GM12865 (cell line): ENCODE measurements at regions not wholly inside any gene's neighbourhood (a gene's known extent, or its start where the extent isn't known, plus 50 kb on each side); places are given as distances from the start of the nearest gene placed in this dataset.

Source experiments
- DNase-seq: peaks from one replicate; pipeline ENCODE4 v3.0.0; 2010; ENCODE audit warnings: low read depth
- H3K4me3 ChIP-seq: 2 replicates; pipeline ENCODE4 v1.5.1; 2011; ENCODE audit warnings: mild to moderate bottlenecking, low read depth, low read length, control low read depth
- CTCF ChIP-seq: IDR thresholded peaks from 2 replicates; pipeline ENCODE4 v1.5.1; 2011; ENCODE audit warnings: low read length, control low read depth, low read depth, inconsistent platforms; ENCODE audit not compliant: insufficient read depth; ENCODE audit errors: missing control alignments

GRCh38 chr12:78612190-78612589, 252.4 kb upstream of the SYT1 start:
- no peak overlapping the region for H3K4me3 ChIP-seq
- TF ChIP-seq CTCF: no peak
- DNase-seq: peak; percentile 11

- DNase-seq: no peak
- TF ChIP-seq CTCF: no peak
- no peak overlapping the region for H3K4me3 ChIP-seq
Measured at GRCh38 chr12:78617683-78618082, 246.9 kb upstream of the SYT1 start.

- no peak for DNase-seq
- no peak for TF ChIP-seq CTCF
- no peak overlapping the region for H3K4me3 ChIP-seq
Measured at GRCh38 chr12:78622529-78623195, 241.9 kb upstream of the SYT1 start.

- H3K4me3 ChIP-seq: no peak overlapping the region
- no peak for DNase-seq
- no peak for TF ChIP-seq CTCF
Measured at GRCh38 chr12:78628491-78629100, 236.0 kb upstream of the SYT1 start.

GRCh38 chr12:78636231-78636855, 228.2 kb upstream of the SYT1 start:
- no peak for TF ChIP-seq CTCF
- H3K4me3 ChIP-seq: no peak overlapping the region
- no peak for DNase-seq

- no peak overlapping the region for H3K4me3 ChIP-seq
- no peak for TF ChIP-seq CTCF
- no peak for DNase-seq
Measured at GRCh38 chr12:78641837-78642423, 222.6 kb upstream of the SYT1 start.

- no peak overlapping the region for H3K4me3 ChIP-seq
- no peak for TF ChIP-seq CTCF
- no peak for DNase-seq
Measured at GRCh38 chr12:78645956-78646355, 218.6 kb upstream of the SYT1 start.
